Ovary (tissue), 3 donors: ENCODE measurements at regions not wholly inside any gene's neighbourhood (a gene's known extent, or its start where the extent isn't known, plus 50 kb on each side); places are given as distances from the start of the nearest gene placed in this dataset.

ENCODE experiments used
- CTCF ChIP-seq, 3 donors: fragments of 450-650 bp in 2 of 3; fragments of 200-600 bp in 1 of 3; IDR thresholded peaks; one replicate each; pipeline versions ENCODE4 v1.5.1 to v1.8.0; 2016 to 2022; ENCODE audit warnings: antibody characterized with exemption in 3 of 3, mild to moderate bottlenecking in 1 of 3
- EP300 ChIP-seq: sonication (generic); formaldehyde crosslinking; IDR thresholded peaks from one replicate; pipeline ENCODE4 v1.6.1; 2017; ENCODE audit warnings: antibody characterized with exemption
- POLR2A ChIP-seq: fragments of 450-650 bp; IDR thresholded peaks from one replicate; pipeline ENCODE4 v1.6.1; 2017; ENCODE audit warnings: antibody characterized with exemption, mild to moderate bottlenecking, moderate library complexity
- donor health status: DM: no; HTN: no; CAD: no.

- TF ChIP-seq CTCF (IDR thresholded peaks at IDR 0.05) (no peak), POLR2A (no peak), EP300 (no peak)
Measured at GRCh38 chr5:89573345-89573744, 690.4 kb upstream of the MEF2C start.
